ENCODE measurements at regions not wholly inside any gene's neighbourhood (a gene's known extent, or its start where the extent isn't known, plus 50 kb on each side); places are given as distances from the start of the nearest gene placed in this dataset.

DNA sequence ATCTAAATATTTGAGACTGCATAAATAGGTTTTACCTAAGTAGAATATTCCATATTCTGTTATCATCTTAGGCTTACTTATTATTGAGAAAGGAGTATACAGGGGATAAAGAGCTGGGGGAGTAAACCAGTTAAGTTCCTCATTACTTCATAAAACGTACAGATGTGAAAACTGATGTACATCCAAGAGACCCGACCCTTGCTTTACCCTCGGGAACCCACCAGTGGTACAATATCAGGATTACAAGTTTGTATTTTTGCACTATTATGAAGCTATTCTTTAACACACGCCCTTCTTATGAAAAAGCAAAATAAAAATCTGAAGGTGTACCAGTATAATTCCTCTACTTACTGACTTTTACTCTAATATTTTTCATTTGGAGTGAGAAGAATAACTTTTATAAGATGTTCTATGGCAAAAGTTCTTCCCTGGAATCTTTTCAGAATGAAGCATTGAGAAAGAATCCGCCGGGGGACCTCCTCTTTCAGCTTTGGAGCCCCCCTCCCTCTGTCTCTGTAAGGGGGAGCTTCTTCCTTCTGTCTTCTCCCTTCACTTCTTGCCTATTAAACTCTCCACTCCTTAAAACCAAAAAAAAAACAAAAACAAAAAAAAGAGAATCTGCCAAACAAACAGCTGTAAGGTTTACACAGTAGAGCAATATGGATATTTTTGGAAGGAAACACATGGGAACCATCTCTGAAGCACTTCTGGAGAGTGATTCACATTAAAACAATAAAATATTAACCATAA is 550.0 kb downstream of the TNS3 start:
- no peak for DNase-seq (ENCODE audit: low spot score)
- H3K4me3 ChIP-seq, result no peak overlapping the region
- TF ChIP-seq, protein P1, sequence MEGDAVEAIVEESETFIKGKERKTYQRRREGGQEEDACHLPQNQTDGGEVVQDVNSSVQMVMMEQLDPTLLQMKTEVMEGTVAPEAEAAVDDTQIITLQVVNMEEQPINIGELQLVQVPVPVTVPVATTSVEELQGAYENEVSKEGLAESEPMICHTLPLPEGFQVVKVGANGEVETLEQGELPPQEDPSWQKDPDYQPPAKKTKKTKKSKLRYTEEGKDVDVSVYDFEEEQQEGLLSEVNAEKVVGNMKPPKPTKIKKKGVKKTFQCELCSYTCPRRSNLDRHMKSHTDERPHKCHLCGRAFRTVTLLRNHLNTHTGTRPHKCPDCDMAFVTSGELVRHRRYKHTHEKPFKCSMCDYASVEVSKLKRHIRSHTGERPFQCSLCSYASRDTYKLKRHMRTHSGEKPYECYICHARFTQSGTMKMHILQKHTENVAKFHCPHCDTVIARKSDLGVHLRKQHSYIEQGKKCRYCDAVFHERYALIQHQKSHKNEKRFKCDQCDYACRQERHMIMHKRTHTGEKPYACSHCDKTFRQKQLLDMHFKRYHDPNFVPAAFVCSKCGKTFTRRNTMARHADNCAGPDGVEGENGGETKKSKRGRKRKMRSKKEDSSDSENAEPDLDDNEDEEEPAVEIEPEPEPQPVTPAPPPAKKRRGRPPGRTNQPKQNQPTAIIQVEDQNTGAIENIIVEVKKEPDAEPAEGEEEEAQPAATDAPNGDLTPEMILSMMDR (IDR thresholded peaks at IDR 0.05), result no peak
- no peak overlapping the region for H3K27ac ChIP-seq

DNA sequence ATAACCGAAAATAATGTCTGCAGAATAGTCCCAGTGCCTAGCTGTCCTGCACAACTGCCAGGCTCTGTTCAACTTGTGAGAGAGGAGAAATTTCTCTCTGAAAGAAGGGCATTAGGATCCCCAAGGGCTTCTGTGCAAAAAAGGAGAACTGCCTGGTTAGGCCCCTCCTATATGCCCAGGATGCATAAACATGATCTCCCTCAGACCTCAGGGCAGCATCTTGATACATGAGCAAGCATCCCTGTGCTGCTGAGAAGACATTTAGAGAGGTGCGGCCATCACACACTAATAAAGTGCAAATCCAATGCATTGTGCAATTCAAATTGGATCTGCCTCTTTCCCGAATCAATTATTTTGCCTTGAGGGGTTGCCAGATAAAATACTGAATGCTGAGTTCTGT is 553.6 kb downstream of the TNS3 start:
- Histone ChIP-seq H3K4me3 (no peak overlapping the region), H3K27ac (no peak overlapping the region)
- DNase-seq (ENCODE audit: low spot score), result no peak
- TF ChIP-seq, protein P1 (IDR thresholded peaks at IDR 0.05), result no peak

DNA sequence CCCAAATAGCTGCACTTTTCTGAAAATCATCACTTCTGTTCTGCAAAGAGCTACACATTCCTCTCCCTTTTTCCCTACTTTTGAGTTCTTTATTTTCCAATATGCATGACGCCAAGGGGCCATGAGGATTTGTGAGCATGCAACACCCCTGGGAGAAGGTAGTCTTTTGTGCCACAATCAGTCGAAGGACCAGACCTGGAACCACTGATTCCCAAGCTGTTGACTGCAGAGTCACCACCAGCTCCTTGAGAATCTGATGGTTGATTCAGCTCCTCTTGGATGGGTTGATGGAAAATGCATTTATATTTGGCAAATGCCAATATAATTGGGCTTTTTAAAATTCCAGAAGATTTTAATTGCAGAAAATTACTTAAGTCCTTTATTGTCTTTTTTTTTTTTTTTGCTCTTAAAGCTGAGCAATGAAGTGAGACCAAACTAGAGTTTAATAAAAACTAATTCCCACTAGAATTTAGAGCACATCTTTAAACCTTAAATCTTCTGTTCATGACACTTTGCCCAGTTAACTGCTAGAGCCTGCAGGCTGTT is 554.1 kb downstream of the TNS3 start:
- DNase-seq (ENCODE audit: low spot score), result no peak
- Histone ChIP-seq H3K27ac (no peak overlapping the region), H3K4me3 (no peak overlapping the region)
- TF ChIP-seq, protein P1 (IDR thresholded peaks at IDR 0.05), result no peak

DNA sequence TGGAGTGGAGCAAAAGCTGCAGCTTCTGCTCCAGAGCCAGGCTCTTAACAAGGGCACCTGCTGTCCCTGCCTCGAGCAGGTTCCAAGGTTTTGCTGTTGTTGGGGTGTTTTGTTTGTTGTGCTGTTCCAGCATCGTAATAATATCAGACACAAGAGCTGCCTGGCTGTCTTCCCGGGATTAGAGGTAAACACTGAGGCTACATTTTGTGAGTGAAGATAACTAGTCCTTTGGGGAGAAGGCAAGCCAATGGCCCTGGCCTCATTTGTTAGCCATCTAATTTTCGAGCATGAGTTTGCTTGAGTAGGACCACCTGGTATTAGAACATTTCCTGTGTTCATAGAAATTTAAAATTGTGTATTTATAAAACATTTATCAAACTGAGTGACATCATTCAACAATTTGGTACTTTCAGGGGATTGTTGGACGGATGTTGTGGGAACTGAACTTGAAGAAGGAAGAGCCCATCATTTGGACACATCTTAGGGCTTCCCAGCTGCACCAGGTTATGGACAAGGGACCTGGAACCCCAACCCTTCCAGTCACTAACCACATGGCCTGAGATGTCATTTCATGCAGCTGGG is 555.0 kb downstream of the TNS3 start:
- DNase-seq (ENCODE audit: low spot score), result no peak
- H3K4me3 ChIP-seq, result no peak overlapping the region
- TF ChIP-seq, protein P1 (IDR thresholded peaks at IDR 0.05), result no peak
- H3K27ac ChIP-seq, result no peak overlapping the region

DNA sequence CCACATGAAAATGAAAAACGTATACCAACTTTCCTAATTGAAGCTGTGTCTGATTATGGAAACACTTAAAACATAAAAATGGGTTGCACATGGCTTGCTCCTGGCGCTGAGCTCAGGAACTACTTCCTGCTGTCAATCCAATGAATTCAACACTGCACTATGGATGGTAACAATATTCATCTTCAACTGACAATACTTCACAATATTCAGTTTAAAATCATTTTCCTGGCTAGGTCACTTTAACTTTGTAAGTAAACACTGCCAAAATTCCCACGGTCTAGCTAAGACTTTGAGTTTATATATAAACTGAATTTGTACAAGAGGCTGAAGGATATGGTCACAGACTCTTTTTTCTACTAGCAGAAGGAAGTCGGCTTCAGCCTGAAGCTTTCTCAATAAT is 556.9 kb downstream of the TNS3 start:
- no peak overlapping the region for H3K4me3 ChIP-seq
- TF ChIP-seq, protein P1 (IDR thresholded peaks at IDR 0.05), result no peak
- H3K27ac ChIP-seq, result no peak overlapping the region
- no peak for DNase-seq (ENCODE audit: low spot score)

DNA sequence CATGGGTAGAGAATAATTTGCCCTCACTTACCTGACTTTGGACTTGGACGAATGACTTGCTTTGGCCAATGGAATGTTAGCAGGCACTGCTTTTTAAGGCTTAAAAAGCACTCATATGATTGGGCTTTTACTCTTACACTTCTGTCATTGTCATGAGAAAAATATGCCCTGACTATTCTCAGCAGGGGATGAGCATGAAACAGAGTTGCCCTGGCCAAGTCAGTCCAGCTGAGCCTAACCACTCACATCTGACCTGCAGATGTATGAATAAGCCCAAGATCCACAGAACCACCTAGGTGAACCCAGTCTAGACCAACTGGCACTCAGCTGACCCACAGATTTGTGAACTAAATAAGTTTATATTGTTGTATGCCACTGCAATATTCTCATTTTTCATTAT is 573.5 kb downstream of the TNS3 start:
- Histone ChIP-seq H3K27ac (no peak overlapping the region), H3K4me3 (no peak overlapping the region)
- no peak for DNase-seq (ENCODE audit: low spot score)
- TF ChIP-seq, protein P1 (IDR thresholded peaks at IDR 0.05), result no peak

DNA sequence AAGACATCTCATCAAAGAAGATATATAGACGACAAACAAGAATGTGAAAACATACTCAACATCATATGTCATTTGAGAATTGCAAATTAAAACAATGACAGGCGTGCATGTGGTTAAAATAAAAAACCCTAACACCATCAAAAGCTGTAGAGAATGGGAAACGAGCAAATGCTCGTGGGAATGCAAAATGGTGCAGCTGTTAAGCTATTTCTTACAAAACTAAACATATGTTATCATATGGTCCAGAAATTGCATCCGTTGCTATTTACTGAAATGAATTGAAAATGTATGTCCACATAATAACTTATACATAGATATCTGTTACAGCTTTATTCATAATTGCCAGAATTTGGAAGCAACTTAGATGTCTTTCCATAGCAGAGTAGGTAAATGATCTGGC is 574.4 kb downstream of the TNS3 start:
- TF ChIP-seq, protein P1 (IDR thresholded peaks at IDR 0.05), result no peak
- no peak for DNase-seq (ENCODE audit: low spot score)
- no peak overlapping the region for H3K4me3 ChIP-seq
- H3K27ac ChIP-seq, result no peak overlapping the region
